GM18858 (cell line): ENCODE measurements at regions not wholly inside any gene's neighbourhood (a gene's known extent, or its start where the extent isn't known, plus 50 kb on each side); places are given as distances from the start of the nearest gene placed in this dataset.

Source experiments
- ATAC-seq: cut with Tn5 transposase; IDR thresholded peaks from one replicate; pipeline ENCODE4 v1.9.1; 2021; ENCODE audit not compliant: unreplicated experiment

DNA sequence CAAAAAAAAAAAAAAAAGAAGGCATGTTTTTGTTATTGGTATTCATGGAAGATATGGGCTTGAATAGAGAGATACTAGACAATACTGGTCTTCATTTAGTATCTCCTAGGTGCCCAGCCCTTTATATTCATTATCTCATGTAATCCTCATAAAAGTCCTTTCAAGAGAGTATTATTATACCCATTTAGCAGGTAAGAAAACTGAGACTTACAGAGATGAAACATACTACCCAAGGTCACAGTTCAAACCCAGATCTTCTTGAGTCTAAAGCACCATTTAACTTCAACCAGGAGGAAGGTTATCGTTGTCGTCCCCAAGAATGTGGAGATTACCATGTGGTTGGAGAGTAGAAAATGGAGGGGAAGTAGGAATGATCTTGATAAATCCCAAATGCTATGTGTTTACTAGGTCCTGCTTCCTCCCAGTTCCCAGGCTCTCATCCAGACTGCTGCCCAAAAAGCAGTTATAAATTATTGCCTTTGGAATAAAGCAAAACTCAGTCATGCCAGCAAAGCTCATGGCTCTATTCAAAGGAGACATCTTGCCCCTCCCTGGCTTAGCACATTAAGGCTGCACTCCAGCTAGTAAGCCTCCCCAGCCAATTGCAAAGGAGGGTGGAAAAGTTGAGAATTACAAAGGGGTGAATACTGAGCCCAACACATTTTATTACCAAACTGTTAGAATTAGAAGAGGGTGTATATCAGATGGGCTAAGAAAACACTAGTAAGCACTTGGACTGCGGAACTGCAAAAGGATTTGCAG, 163.9 kb downstream of the PIK3R1 start:
- ATAC-seq, result no peak

- ATAC-seq, result no peak
These were observed 164.5 kb downstream of the PIK3R1 start for GRCh38 chr5:68380078-68380477.

GRCh38 chr5:68381060-68381459, 165.5 kb downstream of the PIK3R1 start:
- no peak for ATAC-seq

DNA sequence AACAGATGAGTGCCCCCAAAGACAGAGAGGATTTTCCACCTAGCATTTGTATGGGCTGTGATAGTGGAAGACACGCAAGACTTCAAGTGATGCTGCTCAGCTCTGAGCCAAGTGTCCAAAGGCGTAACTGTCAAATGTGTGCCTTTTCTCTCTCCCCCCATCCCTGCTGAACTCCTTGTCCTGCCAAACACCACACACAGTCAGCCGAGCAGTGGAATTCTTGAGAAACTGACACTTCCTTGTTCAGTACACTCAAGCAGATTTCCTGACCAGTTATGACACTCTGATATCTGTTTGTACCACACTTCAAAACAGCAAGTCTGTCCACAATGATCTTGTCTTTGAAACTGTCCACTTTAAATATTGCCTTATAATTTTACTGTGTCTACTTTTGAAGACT, 166.4 kb downstream of the PIK3R1 start:
- no peak for ATAC-seq

DNA sequence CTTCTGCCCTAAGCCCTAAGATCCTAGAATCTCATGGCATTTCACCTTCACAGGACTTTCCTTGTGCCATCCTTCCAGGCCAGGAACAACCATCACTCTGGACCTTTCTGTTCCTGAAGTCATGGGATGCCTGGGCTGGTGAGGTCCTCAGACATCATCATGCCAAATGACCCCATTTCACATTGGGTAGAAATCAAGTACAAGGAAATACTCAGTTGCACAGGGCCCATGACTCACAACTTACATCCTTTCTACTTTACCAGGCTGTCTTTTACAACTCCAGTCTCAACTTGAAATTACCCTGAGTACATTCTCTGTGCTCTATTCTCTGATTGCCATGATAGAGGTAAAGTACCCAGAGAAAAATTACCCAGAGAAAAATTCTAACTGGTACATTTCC, 167.1 kb downstream of the PIK3R1 start:
- no peak for ATAC-seq

DNA sequence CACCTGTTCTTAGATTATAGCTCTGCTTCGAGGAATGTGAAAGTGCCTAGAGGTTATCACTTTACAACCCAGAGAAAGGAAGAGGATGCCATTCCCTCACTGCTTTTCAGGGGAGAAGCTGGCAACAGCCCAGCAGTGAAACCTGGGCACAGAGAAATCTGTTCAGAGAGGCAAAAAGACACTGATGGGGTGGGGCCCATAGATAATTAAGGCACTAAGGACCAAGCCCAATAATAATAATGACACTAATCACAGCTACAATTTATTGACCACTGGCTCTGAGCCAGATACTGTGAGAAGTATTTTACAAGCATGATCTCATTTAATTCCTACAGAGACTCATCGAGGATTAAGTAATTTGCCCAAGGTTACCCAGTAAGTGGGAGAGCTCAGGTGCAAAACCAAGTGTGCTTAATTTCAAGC, 168.3 kb downstream of the PIK3R1 start:
- no peak for ATAC-seq

- no peak for ATAC-seq
These were observed 169.5 kb downstream of the PIK3R1 start for GRCh38 chr5:68384936-68385594.

DNA sequence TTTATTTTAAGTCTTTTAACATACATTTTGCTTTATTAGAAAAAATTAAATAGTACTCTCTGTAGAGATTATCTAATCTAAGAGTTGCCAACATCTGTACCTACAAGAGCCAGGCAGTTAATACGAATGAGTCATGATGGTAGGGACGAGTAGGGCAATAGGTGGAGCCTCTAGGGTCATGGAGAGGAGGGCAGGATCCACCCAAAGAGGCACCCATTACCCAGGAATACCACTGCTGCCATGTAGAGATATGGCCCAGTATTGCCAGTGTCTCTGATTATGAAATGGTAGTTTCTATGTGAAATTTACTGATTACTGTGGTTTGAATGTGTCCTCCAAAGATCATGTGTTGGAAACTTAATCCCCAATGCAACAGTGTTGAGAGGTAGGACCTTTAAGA, 170.4 kb downstream of the PIK3R1 start:
- ATAC-seq, result no peak

GRCh38 chr5:68387074-68387796, 171.7 kb downstream of the PIK3R1 start:
- no peak for ATAC-seq

- no peak for ATAC-seq
These were observed 174.1 kb downstream of the PIK3R1 start for GRCh38 chr5:68389618-68390017.

- ATAC-seq, result peak; percentile 53
These were observed 177.1 kb downstream of the PIK3R1 start for GRCh38 chr5:68392617-68393016.

GRCh38 chr5:68395302-68395701, 179.7 kb downstream of the PIK3R1 start:
- no peak for ATAC-seq

GRCh38 chr5:68395926-68396511, 180.5 kb downstream of the PIK3R1 start:
- no peak for ATAC-seq

DNA sequence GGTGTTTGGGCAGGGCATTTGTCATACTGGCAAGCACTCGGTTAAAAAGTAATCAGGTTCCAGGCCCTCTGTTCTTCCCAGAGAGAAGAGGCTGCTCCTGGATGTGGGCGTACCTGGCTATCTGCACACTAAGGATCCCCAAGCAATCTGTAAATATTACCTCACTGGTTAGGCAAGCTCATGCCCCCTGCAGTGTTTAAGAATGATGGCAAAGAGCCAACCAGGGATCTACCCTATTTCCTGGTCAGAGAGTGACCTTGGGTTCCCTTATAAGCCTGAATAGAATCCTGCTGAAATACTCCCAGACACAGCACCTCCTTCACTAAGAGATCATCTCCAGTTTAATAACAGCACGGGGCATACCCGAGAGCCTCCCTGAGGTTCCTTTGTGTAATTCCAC, 181.2 kb downstream of the PIK3R1 start:
- no peak for ATAC-seq

- no peak for ATAC-seq
These were observed 182.7 kb downstream of the PIK3R1 start for GRCh38 chr5:68398146-68398812.

GRCh38 chr5:68403301-68403700, 187.7 kb downstream of the PIK3R1 start:
- ATAC-seq, result no peak

DNA sequence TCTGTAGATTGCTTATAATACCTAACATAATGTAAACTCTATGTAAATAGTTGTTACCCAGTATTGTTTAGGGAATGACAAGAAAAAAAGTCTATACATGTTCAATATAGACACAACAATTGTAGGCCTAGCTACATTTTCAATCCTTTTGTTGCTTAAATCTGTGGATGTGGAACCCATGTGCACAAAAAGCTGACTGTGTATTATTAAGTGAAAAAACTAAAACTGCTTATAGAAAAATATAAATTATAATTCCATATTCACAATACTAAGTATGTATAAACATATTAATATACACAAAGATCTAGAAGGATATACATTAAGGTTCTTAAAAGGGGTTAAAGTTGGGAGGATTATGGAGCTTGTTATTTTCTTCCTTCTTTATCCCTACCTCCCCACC, 188.7 kb downstream of the PIK3R1 start:
- no peak for ATAC-seq

DNA sequence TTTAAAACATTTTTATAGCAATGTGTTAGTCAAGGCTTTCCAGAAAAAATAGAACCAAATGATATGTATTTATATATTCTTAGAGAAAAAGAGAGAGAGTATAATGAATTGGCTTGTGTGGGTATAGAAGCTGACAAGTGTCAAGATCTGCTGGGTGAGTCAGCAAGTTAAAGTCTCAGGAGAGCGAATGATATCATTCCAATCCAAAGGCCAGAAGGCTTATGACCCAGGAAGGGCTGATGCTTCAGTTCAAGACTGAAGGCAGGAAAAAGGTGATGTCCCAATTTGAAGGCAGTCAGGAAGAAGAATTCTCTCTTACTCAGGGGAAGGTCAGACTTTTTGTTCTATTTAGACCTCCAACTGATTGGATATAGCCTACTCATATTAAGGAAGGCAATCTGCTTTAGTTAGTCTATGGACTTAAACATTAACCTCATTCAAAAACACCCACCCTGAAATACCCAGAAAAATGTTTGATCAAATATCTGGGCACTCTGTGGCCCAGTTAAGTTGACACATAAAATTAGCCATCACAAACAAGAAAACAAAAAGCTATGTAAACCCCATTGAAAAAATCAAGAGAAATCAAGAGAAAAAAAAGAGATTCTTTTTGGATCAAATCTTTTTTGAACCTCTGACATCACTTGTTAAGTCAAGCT, 189.6 kb downstream of the PIK3R1 start:
- ATAC-seq, result no peak

DNA sequence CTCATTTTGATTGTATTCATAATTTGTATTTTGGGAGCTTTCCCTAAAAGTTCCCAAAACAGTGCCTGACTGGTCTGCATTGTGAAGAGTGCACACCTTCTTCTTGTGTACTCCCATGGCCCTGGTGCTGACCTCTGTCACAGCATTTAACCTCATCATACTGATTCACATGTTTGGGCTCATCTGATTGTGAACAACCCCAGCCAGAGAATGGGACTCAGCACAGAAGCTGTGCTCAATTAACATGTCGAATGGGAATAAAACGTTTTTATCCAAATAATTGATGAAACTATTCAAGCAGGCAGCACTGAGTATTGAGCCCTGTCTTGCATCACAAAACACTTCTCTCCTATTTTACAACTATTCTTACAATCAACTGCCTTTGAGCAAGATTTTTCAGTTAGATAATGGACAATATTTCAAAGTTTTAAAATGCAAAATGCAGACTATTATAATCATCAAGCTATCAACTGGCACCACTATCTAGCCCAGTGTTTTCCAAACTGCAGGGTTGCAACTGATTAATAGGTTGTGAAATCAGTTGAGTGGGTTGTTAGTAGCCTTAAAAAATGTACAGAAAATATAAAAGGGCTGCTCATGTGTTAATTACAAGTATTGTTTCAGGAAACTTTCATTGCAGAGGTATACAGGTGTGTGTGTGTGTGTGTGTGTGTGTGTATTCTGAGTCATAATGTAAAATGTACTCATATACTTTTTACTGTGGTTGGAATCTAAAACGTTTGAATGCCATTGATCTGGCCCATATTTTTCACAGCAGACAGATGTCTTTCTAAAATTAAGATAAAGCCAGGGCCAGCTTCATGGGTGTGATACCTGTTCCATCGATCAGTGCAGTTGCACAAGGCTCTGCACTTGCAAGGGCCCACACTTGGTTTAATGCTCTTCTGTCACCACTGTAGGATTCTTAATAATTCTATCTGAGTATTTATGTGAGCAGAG, 190.5 kb downstream of the PIK3R1 start:
- peak; percentile 24 for ATAC-seq
